IMR-90 (cell line): ENCODE measurements at regions not wholly inside any gene's neighbourhood (a gene's known extent, or its start where the extent isn't known, plus 50 kb on each side); places are given as distances from the start of the nearest gene placed in this dataset.
A peak's percentile ranks its signal among the peaks of the same experiment; 100 is the strongest.

Experiments
- ATAC-seq: fragments of 200-7000 bp; cut with Tn5 transposase; 2 replicates; pipeline ENCODE4 v1.9.1; 2020; ENCODE audit warnings: low read depth, mild to moderate bottlenecking, moderate library complexity
- BruUV-seq: library from RNA; stranded (reverse); fragments of 400-500 nt; replicated peaks from 2 replicates; lab custom pipeline; 2021; lab: Mats Ljungman, UMichigan
- CTCF ChIA-PET: fragments of 300-600 bp; formaldehyde crosslinking; extraction: SDS; loops from one replicate; lab custom pipeline; 2021; ENCODE audit warnings: antibody characterized with exemption; lab: Yijun Ruan, JAX
- POLR2A ChIA-PET: fragments of 300-600 bp; sonication (Branson Sonifier 250); formaldehyde crosslinking; loops from one replicate; lab custom pipeline; 2022; ENCODE audit warnings: antibody characterized with exemption; ENCODE audit not compliant: unreplicated experiment; lab: Charles Lee
- DNase-seq: peaks from one replicate; pipeline ENCODE4 v3.0.0; 2013
- H2AFZ ChIP-seq: replicated peaks from 2 replicates; pipeline ENCODE3; 2013; ENCODE audit warnings: low read length, mild to moderate bottlenecking; ENCODE audit not compliant: poor library complexity
- H2AK5ac ChIP-seq: 2 replicates; pipeline ENCODE4 v1.6.1; 2013; ENCODE audit warnings: low read depth, low read length, inconsistent platforms
- H2AK9ac ChIP-seq: replicated peaks from 2 replicates; pipeline ENCODE3; 2013; ENCODE audit warnings: mild to moderate bottlenecking, low read depth, low read length, moderate library complexity; ENCODE audit not compliant: poor library complexity
- H2BK120ac ChIP-seq: 2 replicates; pipeline ENCODE4 v1.6.1; 2013; ENCODE audit warnings: low read depth, low read length, inconsistent platforms
- H2BK15ac ChIP-seq: 3 replicates; pipeline ENCODE4 v1.6.1; 2013; ENCODE audit warnings: low read depth, low read length, inconsistent platforms
- H2BK20ac ChIP-seq: 2 replicates; pipeline ENCODE4 v1.6.1; 2013; ENCODE audit warnings: low read depth, mild to moderate bottlenecking, inconsistent platforms, low read length, moderate library complexity
- H2BK5ac ChIP-seq: 2 replicates; pipeline ENCODE4 v1.6.1; 2013; ENCODE audit warnings: mild to moderate bottlenecking, low read depth, low read length, inconsistent platforms; ENCODE audit not compliant: poor library complexity, severe bottlenecking
- H3K14ac ChIP-seq: replicated peaks from 2 replicates; pipeline ENCODE4 v1.6.1; 2013; ENCODE audit warnings: low read depth, low read length, inconsistent platforms
- H3K18ac ChIP-seq: 2 replicates; pipeline ENCODE4 v1.6.1; 2013; ENCODE audit warnings: low read depth, low read length, control low read depth
- H3K23ac ChIP-seq: 2 replicates; pipeline ENCODE4 v1.6.1; 2013; ENCODE audit warnings: low read depth, low read length, inconsistent platforms
- H3K27ac ChIP-seq: 2 replicates; pipeline ENCODE4 v1.5.1; 2013; ENCODE audit warnings: mild to moderate bottlenecking, control low read depth, low read length; ENCODE audit not compliant: insufficient read depth
- H3K27me3 ChIP-seq: 2 replicates; pipeline ENCODE4 v1.6.1; 2013; ENCODE audit warnings: low read length; ENCODE audit not compliant: control insufficient read depth, insufficient read depth
- H3K36me3 ChIP-seq: 2 replicates; pipeline ENCODE4 v1.6.1; 2013; ENCODE audit warnings: low read length, mixed read lengths; ENCODE audit not compliant: control insufficient read depth, insufficient read depth
- H3K4ac ChIP-seq: 2 replicates; pipeline ENCODE4 v1.6.1; 2013; ENCODE audit warnings: low read depth, low read length, inconsistent platforms
- H3K4me1 ChIP-seq: 2 replicates; pipeline ENCODE4 v1.6.1; 2013; ENCODE audit warnings: low read length, mixed read lengths; ENCODE audit not compliant: control insufficient read depth, insufficient read depth
- H3K4me2 ChIP-seq: 2 replicates; pipeline ENCODE4 v1.6.1; 2013; ENCODE audit warnings: low read depth, mild to moderate bottlenecking, control low read depth, low read length, moderate library complexity
- H3K4me3 ChIP-seq: 2 replicates; pipeline ENCODE4 v1.5.1; 2013; ENCODE audit warnings: low read depth, mild to moderate bottlenecking, control low read depth, low read length, moderate library complexity; ENCODE audit not compliant: insufficient read depth
- H3K56ac ChIP-seq: 2 replicates; pipeline ENCODE4 v1.6.1; 2013; ENCODE audit warnings: low read length, inconsistent platforms; ENCODE audit not compliant: insufficient read depth; ENCODE audit errors: extremely low read depth
- H3K79me1 ChIP-seq, 2 experiments: 2 replicates each; pipeline ENCODE4 v1.6.1; 2013; ENCODE audit warnings: low read length in 2 of 2, inconsistent platforms in 1 of 2, low read depth in 1 of 2
- H3K9ac ChIP-seq: 2 replicates; pipeline ENCODE4 v1.6.1; 2013; ENCODE audit warnings: low read depth, low read length, control low read depth
- H3K9me1 ChIP-seq: 2 replicates; pipeline ENCODE4 v1.6.1; 2013; ENCODE audit warnings: low read length, inconsistent platforms; ENCODE audit not compliant: insufficient read depth
- H3K9me3 ChIP-seq: 2 replicates; pipeline ENCODE4 v1.6.1; 2013; ENCODE audit warnings: low read length; ENCODE audit not compliant: control insufficient read depth, insufficient read depth
- H4K20me1 ChIP-seq: 2 replicates; pipeline ENCODE4 v1.6.1; 2013; ENCODE audit warnings: low read length, inconsistent platforms; ENCODE audit not compliant: insufficient read depth
- H4K5ac ChIP-seq: 2 replicates; pipeline ENCODE4 v1.6.1; 2013; ENCODE audit warnings: mild to moderate bottlenecking, low read depth, low read length, control low read depth
- H4K8ac ChIP-seq, 2 experiments: 2 replicates each; pipeline ENCODE4 v1.6.1; 2013; ENCODE audit warnings: low read depth in 2 of 2, low read length in 2 of 2, control low read depth in 1 of 2, inconsistent platforms in 1 of 2
- H4K91ac ChIP-seq: 2 replicates; pipeline ENCODE4 v1.6.1; 2013; ENCODE audit warnings: low read depth, low read length, inconsistent platforms; ENCODE audit not compliant: insufficient read depth
- MAFK ChIP-seq: IDR thresholded peaks from 2 replicates; pipeline ENCODE4 v1.6.1; 2012; ENCODE audit warnings: low read depth, low read length, improper control_type of control experiment
- NFE2L2 ChIP-seq: fragments of 150-350 bp; IDR thresholded peaks from 2 replicates; pipeline ENCODE4 v1.6.1; 2016; ENCODE audit warnings: low read depth, mild to moderate bottlenecking, low read length
- POLR2A ChIP-seq: IDR thresholded peaks from 2 replicates; pipeline ENCODE4 v1.6.1; 2012; ENCODE audit warnings: mild to moderate bottlenecking, low read depth, low read length
- WGBS, 2 experiments: methylation state at CpG; one replicate each; pipeline versions ENCODE4 v1.1.5 to v1.1.7; 2013; ENCODE audit warnings: missing lambda C conversion rate in 2 of 2; ENCODE audit not compliant: insufficient read length in 1 of 2; ENCODE audit errors: extremely low coverage in 2 of 2; 5-methylcytosine and 5-hydroxymethylcytosine counted together
- dilution Hi-C: fragments of 300-500 bp; cut with HindIII; formaldehyde crosslinking; loops from one replicate; pipeline ENCODE4 v1.14.3; 2018; ENCODE audit warnings: low sequenced_read_pairs; ENCODE audit not compliant: unreplicated experiment
- in situ Hi-C: fragments of 300-500 bp; cut with MboI; formaldehyde crosslinking; loops from 3 replicates; pipeline ENCODE4 v1.14.3; 2019; ENCODE audit warnings: low sequenced_read_pairs, inconsistent platforms, mixed read lengths
- intact Hi-C: fragments of 100-400 bp; cut with micrococcal nuclease; formaldehyde crosslinking; loops from 2 replicates; pipeline ENCODE4 v1.10.0; 2022

DNA sequence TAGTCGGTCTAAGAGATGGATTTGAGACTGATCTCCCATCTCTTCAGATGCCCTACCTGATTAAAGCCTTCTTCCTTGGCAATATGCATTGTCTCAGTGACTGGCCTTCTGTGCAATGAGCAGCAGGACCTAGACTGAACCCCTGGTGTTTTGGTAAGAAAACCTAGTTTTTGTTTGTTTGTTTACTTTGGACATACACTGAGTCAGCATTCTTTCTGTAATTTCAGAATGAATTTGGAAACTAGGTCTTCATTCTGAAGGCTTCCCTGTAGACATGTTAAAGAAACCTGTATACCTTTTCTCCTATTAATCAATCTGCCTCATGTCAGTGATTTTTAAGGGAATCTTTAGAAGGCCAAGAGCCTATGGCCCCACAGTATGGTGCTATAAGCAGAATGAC lies 597.5 kb upstream of the HTR2C start:
- no peak overlapping the region for H3K27ac ChIP-seq
- H2BK5ac ChIP-seq = no peak overlapping the region
- H3K4me3 ChIP-seq = no peak overlapping the region
- dilution Hi-C loops (no loop called here), intact Hi-C loops (no loop called here), in situ Hi-C loops (no loop called here)
- ChIA-PET POLR2A (no interaction called here), CTCF (no interaction called here)
- H2BK120ac ChIP-seq = no peak overlapping the region
- no peak overlapping the region for H2BK20ac ChIP-seq
- no peak overlapping the region for H2BK15ac ChIP-seq
- no peaks in the 10 kb centered on the region for H3K9me3 ChIP-seq
- H2AK9ac ChIP-seq = no peak overlapping the region
- no peak overlapping the region for H3K4ac ChIP-seq
- H4K5ac ChIP-seq = no peak overlapping the region
- WGBS, 2 experiments = no CpG with 5 or more reads among the region's 1 CpG
- no peak overlapping the region for H3K14ac ChIP-seq
- H3K23ac ChIP-seq = no peak overlapping the region
- no peak overlapping the region for H3K9ac ChIP-seq
- H3K27me3 ChIP-seq = no peaks in the 10 kb centered on the region
- no peaks in the 10 kb centered on the region for H3K79me1 ChIP-seq
- H4K20me1 ChIP-seq = no peaks in the 10 kb centered on the region
- no peak overlapping the region for H2AFZ ChIP-seq
- DNase-seq = no peak
- no peak overlapping the region for H3K4me2 ChIP-seq
- H2AK5ac ChIP-seq = no peak overlapping the region
- ATAC-seq = no peak
- no peaks in the 10 kb centered on the region for H3K36me3 ChIP-seq
- H3K4me1 ChIP-seq = no peaks in the 10 kb centered on the region
- H3K9me1 ChIP-seq = no peaks in the 10 kb centered on the region
- no peak overlapping the region for H3K56ac ChIP-seq
- TF ChIP-seq MAFK (peak; percentile 54), NFE2L2 (no peak), POLR2A (no peak)
- no peak overlapping the region for H4K8ac ChIP-seq
- H3K18ac ChIP-seq = no peak overlapping the region
- BruUV-seq = no TSS peak
- H4K91ac ChIP-seq = no peak overlapping the region
